ENCODE measurements at regions not wholly inside any gene's neighbourhood (a gene's known extent, or its start where the extent isn't known, plus 50 kb on each side); places are given as distances from the start of the nearest gene placed in this dataset.

DNA sequence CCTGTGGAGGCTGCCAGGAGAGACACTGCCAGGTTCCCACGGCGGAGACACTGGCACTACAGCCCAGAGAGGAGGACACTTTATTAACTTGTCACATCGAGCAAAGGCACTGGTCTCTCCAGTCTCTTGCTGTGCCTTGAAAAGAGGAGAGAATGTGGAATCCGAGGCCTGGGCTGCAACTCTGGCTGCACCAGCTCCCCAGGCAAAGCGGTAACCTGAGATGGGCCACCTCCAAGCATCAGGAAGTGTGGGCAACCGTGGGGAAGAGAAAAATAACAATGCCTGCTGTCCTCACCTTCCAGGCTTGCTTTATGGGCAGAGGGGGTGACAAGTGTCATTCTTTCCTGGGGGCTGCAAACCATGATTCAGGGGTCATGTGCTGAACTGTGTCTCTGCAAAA lies 91.6 kb upstream of the RGMA start:
- no peak for ATAC-seq

DNA sequence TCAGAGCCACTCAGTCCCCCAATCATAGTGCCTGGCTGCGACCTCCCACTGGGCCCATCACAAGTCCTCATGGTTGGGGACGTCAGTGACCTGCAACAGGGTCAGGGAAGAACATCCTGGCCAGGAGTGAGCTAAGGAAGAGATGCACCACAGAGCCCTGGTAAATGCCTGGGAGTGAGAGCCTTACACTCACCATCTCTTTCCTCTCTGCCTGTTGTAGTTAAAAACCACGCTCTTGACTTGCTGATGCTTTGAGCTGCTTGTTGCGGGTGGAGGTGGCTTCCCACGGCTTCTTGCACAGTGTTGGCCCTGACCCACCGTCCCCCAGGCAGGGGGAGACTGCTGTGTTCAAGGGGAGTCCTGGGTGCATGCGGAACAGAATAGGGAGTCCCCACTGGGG lies 91.1 kb upstream of the RGMA start:
- Histone ChIP-seq H3K4me1 (no peaks in the 10 kb centered on the region), H3K9me3 (no peaks in the 10 kb centered on the region), H3K27me3 (no peaks in the 10 kb centered on the region), H3K36me3 (no peaks in the 10 kb centered on the region), H3K27ac (no peak overlapping the region), H3K4me3 (no peak overlapping the region)
- FAIRE-seq (no peak), DNase-seq (no peak), ATAC-seq (no peak)
- WGBS, 2 donors, result 85 to 88% methylated on average over 7 of the region's 7 CpGs
- intact Hi-C loops (cut with DNase I), result no loop called here
- TF ChIP-seq, protein P1, sequence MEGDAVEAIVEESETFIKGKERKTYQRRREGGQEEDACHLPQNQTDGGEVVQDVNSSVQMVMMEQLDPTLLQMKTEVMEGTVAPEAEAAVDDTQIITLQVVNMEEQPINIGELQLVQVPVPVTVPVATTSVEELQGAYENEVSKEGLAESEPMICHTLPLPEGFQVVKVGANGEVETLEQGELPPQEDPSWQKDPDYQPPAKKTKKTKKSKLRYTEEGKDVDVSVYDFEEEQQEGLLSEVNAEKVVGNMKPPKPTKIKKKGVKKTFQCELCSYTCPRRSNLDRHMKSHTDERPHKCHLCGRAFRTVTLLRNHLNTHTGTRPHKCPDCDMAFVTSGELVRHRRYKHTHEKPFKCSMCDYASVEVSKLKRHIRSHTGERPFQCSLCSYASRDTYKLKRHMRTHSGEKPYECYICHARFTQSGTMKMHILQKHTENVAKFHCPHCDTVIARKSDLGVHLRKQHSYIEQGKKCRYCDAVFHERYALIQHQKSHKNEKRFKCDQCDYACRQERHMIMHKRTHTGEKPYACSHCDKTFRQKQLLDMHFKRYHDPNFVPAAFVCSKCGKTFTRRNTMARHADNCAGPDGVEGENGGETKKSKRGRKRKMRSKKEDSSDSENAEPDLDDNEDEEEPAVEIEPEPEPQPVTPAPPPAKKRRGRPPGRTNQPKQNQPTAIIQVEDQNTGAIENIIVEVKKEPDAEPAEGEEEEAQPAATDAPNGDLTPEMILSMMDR (IDR thresholded peaks at IDR 0.05), result no peak

More for the DNA sequence above, 91.6 kb upstream of the RGMA start:
- no peaks in the 10 kb centered on the region for H3K4me1 ChIP-seq
- DNase-seq, result no peak
- no peak overlapping the region for H3K27ac ChIP-seq
- no peaks in the 10 kb centered on the region for H3K9me3 ChIP-seq
- TF ChIP-seq, protein P1 (IDR thresholded peaks at IDR 0.05), result no peak
- H3K4me3 ChIP-seq, result no peak overlapping the region
- no peaks in the 10 kb centered on the region for H3K27me3 ChIP-seq
- FAIRE-seq, result no peak
- intact Hi-C loops (cut with DNase I), result no loop called here
- WGBS, 2 donors, result 68 to 71% methylated on average over 6 of the region's 6 CpGs
- H3K36me3 ChIP-seq, result no peaks in the 10 kb centered on the region

DNA sequence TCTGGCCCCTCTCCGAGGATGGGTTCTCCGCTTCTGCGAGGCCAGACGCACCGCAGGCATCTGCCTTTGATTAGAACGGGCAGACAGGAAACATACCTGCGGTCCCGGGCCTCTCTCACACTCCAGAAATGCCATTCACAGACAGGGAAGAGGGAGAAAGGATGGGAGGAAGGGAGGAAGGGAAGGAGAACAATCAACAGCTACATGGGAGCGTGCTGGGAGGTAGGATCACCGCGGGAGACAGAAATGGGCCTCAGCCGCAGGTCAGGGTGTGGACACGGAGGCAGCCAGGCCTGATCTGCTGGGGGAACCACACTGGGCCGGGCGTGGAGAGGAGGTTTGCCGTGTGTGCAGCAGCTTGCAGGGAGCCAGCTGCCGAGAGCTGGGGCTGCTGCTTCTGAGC lies 90.7 kb upstream of the RGMA start:
- ATAC-seq (no peak), FAIRE-seq (no peak), DNase-seq (no peak)
- H3K27me3 ChIP-seq, result no peaks in the 10 kb centered on the region
- intact Hi-C loops (cut with DNase I), result no loop called here
- TF ChIP-seq, protein P1 (IDR thresholded peaks at IDR 0.05), result no peak
- H3K27ac ChIP-seq, result no peak overlapping the region
- WGBS, 2 donors, result 81 to 84% methylated on average over 17 of the region's 17 CpGs
- no peaks in the 10 kb centered on the region for H3K9me3 ChIP-seq
- no peaks in the 10 kb centered on the region for H3K4me1 ChIP-seq
- no peak overlapping the region for H3K4me3 ChIP-seq
- H3K36me3 ChIP-seq, result no peaks in the 10 kb centered on the region

DNA sequence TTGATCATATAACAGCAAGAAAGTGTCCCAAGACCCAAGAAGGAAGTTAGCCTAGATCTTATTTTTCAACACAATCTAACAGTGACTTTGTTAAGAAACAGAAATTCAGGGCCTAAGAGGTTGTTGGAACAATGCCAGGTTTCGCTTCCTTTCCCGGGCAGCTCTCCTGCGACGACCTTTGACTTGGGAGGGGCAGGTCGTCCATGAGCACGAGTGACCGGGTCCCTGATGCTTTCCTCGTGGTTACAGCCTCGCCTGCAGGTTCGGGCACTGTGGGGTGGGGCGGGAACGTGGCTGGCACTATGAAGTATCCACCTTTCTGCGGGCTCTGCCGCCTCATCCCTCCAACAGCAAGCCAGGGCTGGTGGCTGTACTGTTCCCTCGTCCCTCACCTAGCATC lies 90.1 kb upstream of the RGMA start:
- FAIRE-seq (no peak), DNase-seq (peak in 2 of 6 donors; percentile 5 to 53), ATAC-seq (peak in 3 of 4 donors; percentile 39 to 69 (median 53))
- no peaks in the 10 kb centered on the region for H3K9me3 ChIP-seq
- intact Hi-C loops (cut with DNase I), result no loop called here
- H3K27ac ChIP-seq, result no peak overlapping the region
- H3K4me1 ChIP-seq, result no peaks in the 10 kb centered on the region
- TF ChIP-seq, protein P1 (IDR thresholded peaks at IDR 0.05), result no peak
- WGBS, 2 donors, result 40 to 43% methylated on average over 14 to 15 of the region's 15 CpGs
- H3K36me3 ChIP-seq, result no peaks in the 10 kb centered on the region
- no peak overlapping the region for H3K4me3 ChIP-seq
- H3K27me3 ChIP-seq, result no peaks in the 10 kb centered on the region

DNA sequence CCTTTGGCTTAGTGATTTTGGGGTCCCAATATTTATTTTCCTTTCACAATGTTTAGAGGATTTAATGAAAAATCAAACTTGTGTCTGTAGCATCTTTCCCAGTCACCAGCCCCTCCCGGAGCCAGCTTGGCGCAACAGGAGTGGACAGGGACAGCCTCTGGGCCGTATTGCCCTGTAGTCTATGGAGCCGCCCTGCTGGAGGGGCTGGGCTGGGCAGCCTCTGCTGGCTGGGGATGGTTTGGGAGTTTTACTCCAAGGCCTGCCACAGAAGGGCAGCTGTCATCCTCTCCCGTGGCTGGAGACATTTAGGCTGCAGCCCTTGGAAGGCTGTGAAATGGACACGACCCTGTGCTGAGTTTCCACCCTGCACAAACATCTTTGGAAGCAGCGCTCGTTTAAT lies 89.4 kb upstream of the RGMA start:
- H3K36me3 ChIP-seq, result no peaks in the 10 kb centered on the region
- DNase-seq (no peak), ATAC-seq (no peak), FAIRE-seq (no peak)
- intact Hi-C loops (cut with DNase I), result no loop called here
- no peaks in the 10 kb centered on the region for H3K4me1 ChIP-seq
- no peak overlapping the region for H3K4me3 ChIP-seq
- 90 to 93% methylated on average over 8 of the region's 8 CpGs for WGBS, 2 donors
- no peaks in the 10 kb centered on the region for H3K27me3 ChIP-seq
- H3K9me3 ChIP-seq, result no peaks in the 10 kb centered on the region
- H3K27ac ChIP-seq, result no peak overlapping the region
- TF ChIP-seq, protein P1 (IDR thresholded peaks at IDR 0.05), result no peak
